Astrocyte of the spinal cord (primary cell): ENCODE measurements at regions not wholly inside any gene's neighbourhood (a gene's known extent, or its start where the extent isn't known, plus 50 kb on each side); places are given as distances from the start of the nearest gene placed in this dataset.

Source experiments
- DNase-seq: peaks from one replicate; pipeline ENCODE4 v3.0.0; 2011; ENCODE audit warnings: low read depth, low spot score
- H3K4me3 ChIP-seq: 2 replicates; pipeline ENCODE4 v1.5.1; 2011; ENCODE audit warnings: low read depth, mild to moderate bottlenecking, low read length, moderate library complexity
- in situ Hi-C: cut with HindIII; loops from 2 replicates; pipeline ENCODE4 v1.10.0; 2017; ENCODE audit warnings: low sequenced_read_pairs
- TF ChIP-seq, protein P1 (sequence below): IDR thresholded peaks from 2 replicates; pipeline ENCODE4 v1.5.1; 2012; ENCODE audit warnings: low read depth, mild to moderate bottlenecking, low read length, inconsistent platforms

- H3K4me3 ChIP-seq, result no peak overlapping the region
- in situ Hi-C loops, result no loop called here
- DNase-seq, result no peak
- TF ChIP-seq, protein P1, sequence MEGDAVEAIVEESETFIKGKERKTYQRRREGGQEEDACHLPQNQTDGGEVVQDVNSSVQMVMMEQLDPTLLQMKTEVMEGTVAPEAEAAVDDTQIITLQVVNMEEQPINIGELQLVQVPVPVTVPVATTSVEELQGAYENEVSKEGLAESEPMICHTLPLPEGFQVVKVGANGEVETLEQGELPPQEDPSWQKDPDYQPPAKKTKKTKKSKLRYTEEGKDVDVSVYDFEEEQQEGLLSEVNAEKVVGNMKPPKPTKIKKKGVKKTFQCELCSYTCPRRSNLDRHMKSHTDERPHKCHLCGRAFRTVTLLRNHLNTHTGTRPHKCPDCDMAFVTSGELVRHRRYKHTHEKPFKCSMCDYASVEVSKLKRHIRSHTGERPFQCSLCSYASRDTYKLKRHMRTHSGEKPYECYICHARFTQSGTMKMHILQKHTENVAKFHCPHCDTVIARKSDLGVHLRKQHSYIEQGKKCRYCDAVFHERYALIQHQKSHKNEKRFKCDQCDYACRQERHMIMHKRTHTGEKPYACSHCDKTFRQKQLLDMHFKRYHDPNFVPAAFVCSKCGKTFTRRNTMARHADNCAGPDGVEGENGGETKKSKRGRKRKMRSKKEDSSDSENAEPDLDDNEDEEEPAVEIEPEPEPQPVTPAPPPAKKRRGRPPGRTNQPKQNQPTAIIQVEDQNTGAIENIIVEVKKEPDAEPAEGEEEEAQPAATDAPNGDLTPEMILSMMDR, result no peak
Measured at GRCh38 chrX:79568309-79568708, 201.2 kb upstream of the ITM2A start.

DNA sequence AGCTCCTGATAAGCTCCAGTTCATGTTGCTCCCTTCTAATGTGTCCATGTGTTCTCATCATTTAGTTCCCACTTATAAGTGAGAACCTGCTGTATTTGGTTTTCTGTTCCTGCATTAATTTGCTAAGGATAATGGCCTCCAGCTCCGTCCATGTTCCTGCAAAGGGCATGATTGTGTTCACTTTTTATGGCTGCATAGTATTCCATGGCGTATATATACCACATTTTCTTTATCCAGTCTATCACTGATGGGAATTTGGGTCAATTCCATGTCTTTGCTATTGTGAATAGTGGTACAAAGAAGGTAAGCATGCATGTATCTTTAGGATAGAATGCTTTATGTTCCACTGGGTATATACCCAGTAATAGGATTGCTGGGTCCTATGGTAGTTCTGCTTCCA is 197.2 kb upstream of the ITM2A start:
- in situ Hi-C loops, result no loop called here
- H3K4me3 ChIP-seq, result no peak overlapping the region
- TF ChIP-seq, protein P1, result no peak
- no peak for DNase-seq

- DNase-seq, result no peak
- in situ Hi-C loops, result no loop called here
- TF ChIP-seq, protein P1, result no peak
- no peak overlapping the region for H3K4me3 ChIP-seq
Measured at GRCh38 chrX:79559290-79559689, 192.2 kb upstream of the ITM2A start.

GRCh38 chrX:79557212-79557611 is 190.1 kb upstream of the ITM2A start:
- DNase-seq, result no peak
- no peak overlapping the region for H3K4me3 ChIP-seq
- TF ChIP-seq, protein P1, result no peak
- in situ Hi-C loops, result no loop called here

- TF ChIP-seq, protein P1, result no peak
- H3K4me3 ChIP-seq, result no peak overlapping the region
- in situ Hi-C loops, result no loop called here
- DNase-seq, result no peak
Measured at GRCh38 chrX:79556800-79557199, 189.7 kb upstream of the ITM2A start.

DNA sequence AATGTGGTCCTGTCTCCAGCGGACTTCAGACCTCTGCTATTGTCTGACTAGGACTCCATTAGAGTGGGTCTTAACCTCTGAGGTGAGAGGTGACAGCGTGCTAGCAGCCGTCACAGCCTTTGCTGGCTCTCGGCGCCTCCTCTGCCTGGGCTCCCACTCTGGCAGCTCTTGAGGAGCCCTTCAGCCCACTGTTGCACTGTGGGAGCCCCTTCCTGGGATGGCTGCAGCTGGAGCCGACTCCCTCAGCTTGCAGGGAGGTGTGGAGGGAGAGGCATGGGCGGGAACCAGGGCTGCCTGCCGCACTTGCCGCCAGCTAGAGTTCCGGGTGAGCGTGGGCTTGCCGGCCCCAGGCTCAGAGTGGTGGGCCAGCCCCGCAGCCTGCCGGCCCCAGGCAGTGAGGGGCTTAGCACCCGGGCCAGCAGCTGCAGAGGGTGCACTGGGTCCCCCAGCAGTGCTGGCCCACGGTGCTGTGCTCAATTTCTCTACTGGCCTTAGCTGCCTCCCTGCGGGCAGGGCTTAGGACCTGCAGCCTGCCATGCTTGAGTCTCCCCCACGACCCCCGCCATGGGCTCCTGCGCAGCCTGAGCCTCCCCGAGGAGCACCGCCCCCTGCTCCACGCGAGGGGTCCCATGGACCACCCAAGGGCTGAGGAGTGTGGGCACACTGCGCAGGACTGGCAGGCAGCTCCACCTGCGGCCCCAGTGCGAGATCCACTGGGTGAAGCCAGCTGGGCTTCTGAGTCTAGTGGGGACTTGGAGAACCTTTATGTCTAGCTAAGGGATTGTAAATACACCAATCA is 163.4 kb upstream of the ITM2A start:
- TF ChIP-seq, protein P1, result no peak
- in situ Hi-C loops, result no loop called here
- no peak overlapping the region for H3K4me3 ChIP-seq
- no peak for DNase-seq
